ENCODE measurements at regions not wholly inside any gene's neighbourhood (a gene's known extent, or its start where the extent isn't known, plus 50 kb on each side); places are given as distances from the start of the nearest gene placed in this dataset.

DNA sequence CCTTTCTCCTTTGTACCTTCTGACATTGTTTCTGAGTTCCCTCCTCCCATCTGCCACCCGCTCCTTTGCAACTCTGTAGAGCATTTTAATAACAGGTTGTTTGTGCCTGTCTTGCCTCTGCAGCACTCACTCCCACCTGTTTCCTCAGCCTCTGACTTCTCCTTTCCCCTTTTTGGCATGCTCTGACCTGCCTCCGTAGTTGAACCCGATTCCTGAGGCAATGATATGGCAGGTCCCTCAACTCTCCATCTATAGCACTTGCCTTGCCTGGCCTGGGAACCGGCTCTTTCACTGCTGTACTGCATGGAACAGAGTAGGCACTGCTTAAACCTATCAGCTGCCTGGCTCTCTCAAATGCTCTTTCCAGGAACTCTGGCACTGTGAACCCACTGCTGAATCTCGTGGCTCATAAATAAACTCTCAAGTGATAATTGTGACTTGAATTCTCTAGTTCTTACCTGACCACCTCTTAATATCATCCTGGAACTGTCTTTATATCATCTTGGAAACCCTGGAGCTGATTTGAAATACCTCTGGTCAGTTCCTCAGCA lies 50.3 kb downstream of the UTRN start:
- TF ChIP-seq EZH2 (IDR thresholded peaks at IDR 0.05; ENCODE audit: low read length, unreplicated experiment) (no peak), EZH2phosphoT487 (IDR thresholded peaks at IDR 0.05; ENCODE audit: borderline replicate concordance, low read length) (no peak)
- TF ChIP-seq, protein P1, sequence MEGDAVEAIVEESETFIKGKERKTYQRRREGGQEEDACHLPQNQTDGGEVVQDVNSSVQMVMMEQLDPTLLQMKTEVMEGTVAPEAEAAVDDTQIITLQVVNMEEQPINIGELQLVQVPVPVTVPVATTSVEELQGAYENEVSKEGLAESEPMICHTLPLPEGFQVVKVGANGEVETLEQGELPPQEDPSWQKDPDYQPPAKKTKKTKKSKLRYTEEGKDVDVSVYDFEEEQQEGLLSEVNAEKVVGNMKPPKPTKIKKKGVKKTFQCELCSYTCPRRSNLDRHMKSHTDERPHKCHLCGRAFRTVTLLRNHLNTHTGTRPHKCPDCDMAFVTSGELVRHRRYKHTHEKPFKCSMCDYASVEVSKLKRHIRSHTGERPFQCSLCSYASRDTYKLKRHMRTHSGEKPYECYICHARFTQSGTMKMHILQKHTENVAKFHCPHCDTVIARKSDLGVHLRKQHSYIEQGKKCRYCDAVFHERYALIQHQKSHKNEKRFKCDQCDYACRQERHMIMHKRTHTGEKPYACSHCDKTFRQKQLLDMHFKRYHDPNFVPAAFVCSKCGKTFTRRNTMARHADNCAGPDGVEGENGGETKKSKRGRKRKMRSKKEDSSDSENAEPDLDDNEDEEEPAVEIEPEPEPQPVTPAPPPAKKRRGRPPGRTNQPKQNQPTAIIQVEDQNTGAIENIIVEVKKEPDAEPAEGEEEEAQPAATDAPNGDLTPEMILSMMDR (conservative IDR thresholded peaks at IDR 0.05; ENCODE audit: low read depth, low read length) = no peak
- no peak overlapping the region for H3K9ac ChIP-seq (ENCODE audit: low read length)
- no peaks in the 10 kb centered on the region for H3K36me3 ChIP-seq (ENCODE audit: low read depth, low read length)
- no peaks in the 10 kb centered on the region for H3K27me3 ChIP-seq (ENCODE audit: low read length)
- DNase-seq (no peak), ATAC-seq (no peak)
- no peaks in the 10 kb centered on the region for H3F3A ChIP-seq (ENCODE audit: low read length, unreplicated experiment)
- H2AFZ ChIP-seq (ENCODE audit: low read length) = no peak overlapping the region
- no peaks in the 10 kb centered on the region for H3K9me3 ChIP-seq (ENCODE audit: low read length)
- H3K79me2 ChIP-seq (ENCODE audit: low read length) = peaks cover 67% of the 10 kb centered on the region
- H4K20me1 ChIP-seq (ENCODE audit: low read length) = no peaks in the 10 kb centered on the region
- intact Hi-C loops (cut with micrococcal nuclease) = no loop called here
- no peak overlapping the region for H3K4me2 ChIP-seq (ENCODE audit: low read length)
- no TSS peak for BruUV-seq (replicated peaks)
- POLR2A ChIA-PET (ENCODE audit: unreplicated experiment) = no interaction called here
- no peaks in the 10 kb centered on the region for H3K9me2 ChIP-seq (replicated peaks; ENCODE audit: low read length)
- no peak overlapping the region for H3K4me3 ChIP-seq (ENCODE audit: low read length)
- peaks cover 15% of the 10 kb centered on the region for H3K4me1 ChIP-seq (ENCODE audit: insufficient read depth, low read length)
- no peak overlapping the region for H3K27ac ChIP-seq (ENCODE audit: low read length)
- CTCF ChIA-PET = no interaction called here

DNA sequence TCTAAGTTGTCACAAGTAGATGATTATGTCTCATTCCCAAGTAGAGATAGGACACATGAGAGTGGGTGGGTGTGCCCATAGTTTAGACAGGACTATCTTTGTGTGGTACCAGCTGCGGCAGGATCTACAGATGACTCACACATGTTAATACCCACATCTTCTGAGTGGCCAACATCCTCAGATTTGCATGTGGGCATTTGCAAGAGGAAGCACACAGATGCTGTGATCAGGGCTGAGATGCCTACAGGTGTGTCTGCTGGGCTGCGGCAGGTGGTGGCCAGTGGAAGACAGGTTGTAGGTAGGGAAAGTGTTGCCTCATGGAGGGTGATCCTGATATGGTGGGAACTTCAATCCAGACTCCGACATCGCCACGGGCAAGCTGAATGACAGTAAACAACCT lies 50.8 kb downstream of the UTRN start:
- Histone ChIP-seq H3K4me3 (ENCODE audit: low read length) (no peak overlapping the region), H3F3A (ENCODE audit: low read length, unreplicated experiment) (no peaks in the 10 kb centered on the region), H2AFZ (ENCODE audit: low read length) (no peak overlapping the region), H3K27ac (ENCODE audit: low read length) (no peak overlapping the region), H3K79me2 (ENCODE audit: low read length) (peaks cover 69% of the 10 kb centered on the region), H3K4me1 (ENCODE audit: insufficient read depth, low read length) (peaks cover 15% of the 10 kb centered on the region), H3K4me2 (ENCODE audit: low read length) (no peak overlapping the region), H3K27me3 (ENCODE audit: low read length) (no peaks in the 10 kb centered on the region), H3K9me2 (replicated peaks; ENCODE audit: low read length) (no peaks in the 10 kb centered on the region), H3K36me3 (ENCODE audit: low read depth, low read length) (no peaks in the 10 kb centered on the region), H3K9ac (ENCODE audit: low read length) (no peak overlapping the region), H4K20me1 (ENCODE audit: low read length) (no peaks in the 10 kb centered on the region), H3K9me3 (ENCODE audit: low read length) (no peaks in the 10 kb centered on the region)
- DNase-seq (peak; percentile 22), ATAC-seq (peak; percentile 29; the same call in 1 of the 2 replicates)
- TF ChIP-seq EZH2phosphoT487 (IDR thresholded peaks at IDR 0.05; ENCODE audit: borderline replicate concordance, low read length) (no peak), EZH2 (IDR thresholded peaks at IDR 0.05; ENCODE audit: low read length, unreplicated experiment) (no peak)
- TF ChIP-seq, protein P1 (conservative IDR thresholded peaks at IDR 0.05; ENCODE audit: low read depth, low read length) = no peak
- intact Hi-C loops (cut with micrococcal nuclease) = no loop called here
- ChIA-PET POLR2A (ENCODE audit: unreplicated experiment) (no interaction called here), CTCF (no interaction called here)
- no TSS peak for BruUV-seq (replicated peaks)

DNA sequence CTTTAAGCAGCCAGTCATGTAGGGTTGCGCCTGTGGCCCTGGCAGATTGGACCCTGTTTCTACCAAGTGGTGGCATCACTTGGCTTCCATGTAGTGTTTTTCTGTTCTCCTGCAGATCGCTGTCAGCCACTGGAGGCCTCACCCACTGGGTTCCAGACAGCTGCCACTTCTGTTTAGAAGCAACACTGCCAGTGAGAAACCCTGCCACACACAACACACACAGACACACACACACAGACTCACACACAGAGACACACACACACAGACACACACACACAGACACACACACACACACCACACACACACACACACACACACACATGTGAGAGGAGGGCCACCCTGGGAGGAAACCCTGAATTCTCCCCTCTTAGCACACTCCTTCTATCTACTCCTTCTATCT lies 51.8 kb downstream of the UTRN start:
- Histone ChIP-seq H3K9ac (ENCODE audit: low read length) (no peak overlapping the region), H3K9me2 (replicated peaks; ENCODE audit: low read length) (no peaks in the 10 kb centered on the region), H2AFZ (ENCODE audit: low read length) (no peak overlapping the region), H3K4me1 (ENCODE audit: insufficient read depth, low read length) (peaks cover 17% of the 10 kb centered on the region), H3K4me2 (ENCODE audit: low read length) (no peak overlapping the region), H3K36me3 (ENCODE audit: low read depth, low read length) (no peaks in the 10 kb centered on the region), H3K79me2 (ENCODE audit: low read length) (peaks cover 67% of the 10 kb centered on the region), H3K27ac (ENCODE audit: low read length) (no peak overlapping the region), H3K9me3 (ENCODE audit: low read length) (no peaks in the 10 kb centered on the region), H4K20me1 (ENCODE audit: low read length) (no peaks in the 10 kb centered on the region), H3F3A (ENCODE audit: low read length, unreplicated experiment) (no peaks in the 10 kb centered on the region), H3K4me3 (ENCODE audit: low read length) (no peak overlapping the region), H3K27me3 (ENCODE audit: low read length) (no peaks in the 10 kb centered on the region)
- ChIA-PET POLR2A (ENCODE audit: unreplicated experiment) (no interaction called here), CTCF (no interaction called here)
- DNase-seq (no peak), ATAC-seq (no peak)
- intact Hi-C loops (cut with micrococcal nuclease) = no loop called here
- TF ChIP-seq, protein P1 (conservative IDR thresholded peaks at IDR 0.05; ENCODE audit: low read depth, low read length) = no peak
- no peak for TF ChIP-seq EZH2phosphoT487 (IDR thresholded peaks at IDR 0.05; ENCODE audit: borderline replicate concordance, low read length)
- no peak for TF ChIP-seq EZH2 (IDR thresholded peaks at IDR 0.05; ENCODE audit: low read length, unreplicated experiment)
- BruUV-seq (replicated peaks) = no TSS peak

All from PC-3 (cell line).